ENCODE measurements at regions not wholly inside any gene's neighbourhood (a gene's known extent, or its start where the extent isn't known, plus 50 kb on each side); places are given as distances from the start of the nearest gene placed in this dataset.

- no peak for DNase-seq (ENCODE audit: low spot score)
Measured at GRCh38 chr9:90098408-90098807, 493.6 kb downstream of the GADD45G start.

GRCh38 chr9:90099262-90099963 is 494.6 kb downstream of the GADD45G start:
- no peak for DNase-seq (ENCODE audit: low spot score)

GRCh38 chr9:90100014-90100413 is 495.2 kb downstream of the GADD45G start:
- DNase-seq (ENCODE audit: low spot score) = no peak

GRCh38 chr9:90102292-90102901 is 497.6 kb downstream of the GADD45G start:
- peak; percentile 81 for DNase-seq (ENCODE audit: low spot score)

GRCh38 chr9:90103771-90104170 is 499.0 kb downstream of the GADD45G start:
- DNase-seq (ENCODE audit: low spot score) = no peak

- DNase-seq (ENCODE audit: low spot score) = no peak
Measured at GRCh38 chr9:90105773-90106172, 501.0 kb downstream of the GADD45G start.

- no peak for DNase-seq (ENCODE audit: low spot score)
Measured at GRCh38 chr9:90107040-90107725, 502.4 kb downstream of the GADD45G start.

- no peak for DNase-seq (ENCODE audit: low spot score)
Measured at GRCh38 chr9:90107726-90108655, 503.2 kb downstream of the GADD45G start.

GRCh38 chr9:90112788-90113187 is 508.0 kb downstream of the GADD45G start:
- DNase-seq (ENCODE audit: low spot score) = no peak

- DNase-seq (ENCODE audit: low spot score) = no peak
Measured at GRCh38 chr9:90114641-90115425, 510.0 kb downstream of the GADD45G start.

- no peak for DNase-seq (ENCODE audit: low spot score)
Measured at GRCh38 chr9:90121762-90122161, 517.0 kb downstream of the GADD45G start.

GRCh38 chr9:90124961-90125360 is 517.7 kb downstream of the DIRAS2 start:
- no peak for DNase-seq (ENCODE audit: low spot score)

- no peak for DNase-seq (ENCODE audit: low spot score)
Measured at GRCh38 chr9:90127923-90128322, 514.7 kb downstream of the DIRAS2 start.

GRCh38 chr9:90128587-90129190 is 513.9 kb downstream of the DIRAS2 start:
- no peak for DNase-seq (ENCODE audit: low spot score)

GRCh38 chr9:90129446-90129845 is 513.2 kb downstream of the DIRAS2 start:
- DNase-seq (ENCODE audit: low spot score) = no peak

GRCh38 chr9:90131568-90131967 is 511.1 kb downstream of the DIRAS2 start:
- no peak for DNase-seq (ENCODE audit: low spot score)

- DNase-seq (ENCODE audit: low spot score) = no peak
Measured at GRCh38 chr9:90132866-90133265, 509.8 kb downstream of the DIRAS2 start.

- DNase-seq (ENCODE audit: low spot score) = no peak
Measured at GRCh38 chr9:90137801-90138200, 504.8 kb downstream of the DIRAS2 start.

GRCh38 chr9:90140131-90140818 is 502.3 kb downstream of the DIRAS2 start:
- no peak for DNase-seq (ENCODE audit: low spot score)

- peak; percentile 16 for DNase-seq (ENCODE audit: low spot score)
Measured at GRCh38 chr9:90141723-90142122, 500.9 kb downstream of the DIRAS2 start.

Measured in CD4-positive, alpha-beta T cell treated with Interleukin-2 at 100 ng/mL for 4 hours (primary cell).